NT2/D1 (cell line): ENCODE measurements at regions not wholly inside any gene's neighbourhood (a gene's known extent, or its start where the extent isn't known, plus 50 kb on each side); places are given as distances from the start of the nearest gene placed in this dataset.

ENCODE experiments used
- DNase-seq: peaks from one replicate; pipeline ENCODE4 v3.0.0-alpha.2; 2011; ENCODE audit warnings: low read depth, low spot score
- H3K27me3 ChIP-seq: 2 replicates; pipeline ENCODE4 v1.6.0; 2011; ENCODE audit warnings: mild to moderate bottlenecking; ENCODE audit not compliant: insufficient read length, insufficient read depth
- H3K36me3 ChIP-seq: 2 replicates; pipeline ENCODE4 v1.6.1; 2011; ENCODE audit warnings: mild to moderate bottlenecking, low read length, mixed read lengths; ENCODE audit not compliant: insufficient read depth, insufficient read length
- H3K4me1 ChIP-seq: 2 replicates; pipeline ENCODE4 v1.5.1; 2011; ENCODE audit not compliant: insufficient read depth, insufficient read length
- H3K4me3 ChIP-seq: 2 replicates; pipeline ENCODE4 v1.5.1; 2011; ENCODE audit warnings: low read depth; ENCODE audit not compliant: insufficient read length
- H3K9ac ChIP-seq: 2 replicates; pipeline ENCODE4 v1.6.0; 2011; ENCODE audit warnings: low read depth; ENCODE audit not compliant: insufficient read length
- H3K9me3 ChIP-seq: 2 replicates; pipeline ENCODE4 v1.5.1; 2011; ENCODE audit warnings: mild to moderate bottlenecking, low read length; ENCODE audit not compliant: insufficient read depth
- SUZ12 ChIP-seq: IDR thresholded peaks from 2 replicates; pipeline ENCODE4 v1.6.1; 2011; ENCODE audit not compliant: insufficient read length, insufficient read depth; ENCODE audit errors: extremely low read depth
- YY1 ChIP-seq: IDR thresholded peaks from 2 replicates; pipeline ENCODE4 v1.6.1; 2011; ENCODE audit not compliant: insufficient read length, insufficient read depth
- ZNF274 ChIP-seq: IDR thresholded peaks from 2 replicates; pipeline ENCODE4 v1.6.1; 2011; ENCODE audit warnings: mild to moderate bottlenecking, low read depth, low read length

DNA sequence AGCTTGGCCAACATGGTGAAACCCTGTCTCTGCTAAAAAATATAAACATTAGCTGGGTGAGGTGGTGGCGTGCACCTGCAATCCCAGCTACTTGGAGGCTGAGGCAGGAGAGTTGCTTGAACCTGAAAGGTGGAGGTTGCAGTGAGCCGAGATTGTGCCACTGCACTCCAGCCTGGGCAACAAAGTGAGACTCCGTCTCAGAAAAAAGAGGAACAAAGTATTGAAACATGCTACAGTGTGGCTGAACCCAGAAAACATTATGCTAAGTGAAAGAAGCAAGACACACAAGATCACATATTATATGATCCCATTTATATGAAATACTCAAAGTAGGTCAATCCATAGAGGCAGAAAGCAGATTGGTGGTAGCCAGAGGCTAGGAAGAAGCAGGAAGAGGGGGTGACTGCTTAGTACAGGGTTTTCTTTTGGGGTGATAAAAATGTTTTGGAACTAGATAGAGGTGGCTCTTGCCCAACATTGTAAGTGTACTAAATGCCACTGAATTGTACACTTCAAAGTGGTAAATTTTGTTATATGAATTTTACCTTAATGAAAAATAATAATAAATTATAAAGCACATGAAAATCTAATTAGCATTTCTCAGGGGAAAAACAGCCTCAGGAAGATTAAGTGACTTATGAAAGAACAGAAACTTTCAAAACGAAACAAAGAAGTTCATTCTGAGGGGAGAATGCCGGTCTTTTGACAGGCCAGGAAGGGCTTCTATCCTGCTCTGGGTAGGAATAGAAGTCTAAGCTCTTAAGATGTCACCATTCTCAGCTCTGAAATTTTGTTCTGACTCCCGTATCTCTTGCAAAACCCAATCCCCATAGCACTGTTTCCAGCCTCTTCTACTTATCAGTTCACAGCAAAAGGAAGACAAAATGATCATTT, 161.1 kb upstream of the TBCA start:
- Histone ChIP-seq H3K9me3 (no peaks in the 10 kb centered on the region), H3K36me3 (no peaks in the 10 kb centered on the region), H3K27me3 (no peaks in the 10 kb centered on the region), H3K4me3 (no peak overlapping the region), H3K4me1 (no peaks in the 10 kb centered on the region), H3K9ac (no peak overlapping the region)
- DNase-seq: no peak
- TF ChIP-seq YY1 (no peak), ZNF274 (no peak), SUZ12 (no peak)

DNA sequence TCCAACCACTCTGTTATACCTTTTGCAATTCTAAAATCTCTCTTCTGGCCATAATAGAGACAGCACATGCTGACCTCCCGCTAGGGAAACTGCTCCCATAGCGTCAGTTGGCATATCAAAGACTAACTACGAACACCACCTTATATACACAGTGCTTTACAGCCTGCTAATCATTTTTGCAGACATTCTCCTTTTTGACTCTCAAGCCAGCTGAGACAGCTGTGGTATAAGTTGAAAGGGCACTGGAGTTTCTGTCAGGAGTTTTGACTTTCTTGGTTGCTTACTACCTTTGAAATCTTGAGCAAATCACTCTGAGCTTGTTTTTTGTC, 160.2 kb upstream of the TBCA start:
- Histone ChIP-seq H3K4me1 (no peaks in the 10 kb centered on the region), H3K9me3 (no peaks in the 10 kb centered on the region), H3K27me3 (no peaks in the 10 kb centered on the region), H3K36me3 (no peaks in the 10 kb centered on the region), H3K4me3 (no peak overlapping the region), H3K9ac (no peak overlapping the region)
- DNase-seq: no peak
- TF ChIP-seq ZNF274 (no peak), SUZ12 (no peak), YY1 (no peak)

DNA sequence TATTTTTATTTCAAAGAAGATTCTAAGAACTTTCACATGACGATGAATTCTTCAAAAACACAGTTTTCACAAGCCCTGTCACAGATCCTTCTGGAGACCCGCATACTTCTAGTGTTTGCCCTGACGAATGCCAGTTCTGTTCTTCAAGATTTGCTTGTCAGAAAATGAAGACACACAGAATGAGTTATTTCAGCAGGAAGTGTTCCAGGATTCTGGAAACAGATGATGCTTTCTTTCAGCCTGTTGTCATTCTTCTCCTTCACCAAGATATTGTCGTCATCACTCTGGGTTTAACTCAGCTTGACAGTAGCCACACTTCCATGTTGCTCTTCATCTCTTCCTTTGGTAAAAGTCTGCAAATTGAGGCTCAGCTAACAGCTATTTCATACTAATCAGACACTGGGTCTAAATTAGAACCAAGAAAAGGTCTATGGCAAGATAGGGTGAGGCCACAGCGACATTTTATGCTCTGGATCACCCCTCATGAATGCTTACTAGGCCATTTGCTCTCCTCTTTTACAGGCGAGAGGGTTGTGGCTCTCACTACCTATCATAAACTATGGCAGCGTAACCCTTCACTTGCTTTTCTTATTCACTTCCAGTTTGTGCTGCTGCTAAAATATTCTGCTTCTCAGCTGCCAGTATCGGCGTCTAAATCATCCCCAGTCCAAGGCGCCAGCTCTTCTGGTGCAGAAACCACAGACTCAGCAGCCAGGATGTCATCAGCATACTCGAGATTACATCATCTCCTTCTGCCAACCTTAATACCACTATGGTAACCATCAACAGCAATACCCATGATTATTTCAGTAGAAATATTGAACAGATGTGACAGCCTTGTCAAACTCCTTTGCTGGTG, 159.6 kb upstream of the TBCA start:
- Histone ChIP-seq H3K9ac (no peak overlapping the region), H3K4me3 (no peak overlapping the region), H3K27me3 (no peaks in the 10 kb centered on the region), H3K36me3 (no peaks in the 10 kb centered on the region), H3K4me1 (no peaks in the 10 kb centered on the region), H3K9me3 (no peaks in the 10 kb centered on the region)
- TF ChIP-seq YY1: no peak
- no peak for TF ChIP-seq SUZ12
- no peak for TF ChIP-seq ZNF274
- DNase-seq: no peak

DNA sequence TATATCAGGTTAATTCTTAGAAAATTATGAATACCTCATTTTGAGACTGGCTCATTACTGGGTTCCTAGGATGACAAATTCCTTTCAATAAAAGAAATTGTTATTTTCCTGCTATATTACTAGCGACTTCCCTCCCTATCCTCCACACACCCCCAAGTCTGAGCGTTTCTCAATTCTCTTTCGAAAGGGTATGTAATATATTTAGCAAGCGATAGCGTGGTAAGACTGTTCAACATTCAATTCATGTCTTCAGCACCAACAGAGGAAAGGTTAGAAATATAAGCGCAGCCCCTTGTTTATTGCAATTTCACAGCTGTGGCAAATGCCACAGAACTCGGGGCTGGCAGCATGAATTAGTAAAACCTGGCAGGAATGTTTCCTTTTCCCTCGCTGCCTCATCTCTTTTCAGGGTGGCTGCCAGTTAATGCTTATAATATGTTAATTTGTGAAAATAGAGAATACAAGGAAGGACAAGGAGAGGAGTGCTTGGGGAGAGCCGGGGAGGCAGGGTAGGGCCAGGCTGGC, 152.7 kb upstream of the TBCA start:
- Histone ChIP-seq H3K4me3 (no peak overlapping the region), H3K36me3 (no peaks in the 10 kb centered on the region), H3K4me1 (no peaks in the 10 kb centered on the region), H3K27me3 (no peaks in the 10 kb centered on the region), H3K9ac (no peak overlapping the region), H3K9me3 (no peaks in the 10 kb centered on the region)
- TF ChIP-seq YY1: no peak
- no peak for TF ChIP-seq SUZ12
- TF ChIP-seq ZNF274: no peak
- DNase-seq: no peak

DNA sequence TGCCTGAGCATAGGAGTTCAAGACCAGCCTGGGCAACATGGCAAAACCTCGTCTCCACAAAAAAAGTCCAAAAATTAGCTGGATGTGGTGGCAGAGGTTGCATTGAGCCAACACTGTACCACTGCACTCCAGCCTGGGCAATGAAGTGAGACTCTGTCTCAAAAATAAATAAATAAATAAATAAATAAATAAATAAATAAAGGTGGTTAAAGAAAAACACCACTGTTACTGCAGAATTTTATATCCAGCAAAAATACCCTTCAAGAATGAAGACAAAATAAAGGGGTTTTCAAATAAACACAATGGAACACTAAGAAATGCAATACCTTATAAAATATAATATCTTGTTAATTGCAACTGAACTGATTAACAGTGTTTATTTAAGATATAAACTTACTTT, 150.2 kb upstream of the TBCA start:
- Histone ChIP-seq H3K36me3 (no peaks in the 10 kb centered on the region), H3K9me3 (no peaks in the 10 kb centered on the region), H3K4me1 (no peaks in the 10 kb centered on the region), H3K9ac (no peak overlapping the region), H3K4me3 (no peak overlapping the region), H3K27me3 (no peaks in the 10 kb centered on the region)
- TF ChIP-seq SUZ12 (no peak), YY1 (no peak), ZNF274 (no peak)
- DNase-seq: no peak

DNA sequence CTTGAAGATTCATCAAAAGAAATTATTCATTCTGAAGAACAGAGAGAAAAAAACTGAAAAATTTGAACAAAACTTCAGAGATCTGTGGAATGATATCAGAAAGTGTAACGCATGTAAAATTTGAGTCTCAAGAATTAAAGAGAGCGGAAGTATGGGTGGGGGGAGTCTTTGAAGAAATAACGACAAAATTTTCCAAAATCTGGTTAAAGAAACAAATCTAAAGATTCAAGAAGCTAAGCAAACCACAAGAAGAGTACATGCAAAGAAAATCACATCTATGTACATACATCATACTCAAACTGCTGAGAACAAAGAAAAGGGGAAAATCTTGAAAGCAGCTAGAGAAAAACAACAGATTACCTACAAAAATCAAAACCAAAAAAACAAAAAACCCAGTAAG, 149.4 kb upstream of the TBCA start:
- Histone ChIP-seq H3K9me3 (no peaks in the 10 kb centered on the region), H3K4me1 (no peaks in the 10 kb centered on the region), H3K27me3 (no peaks in the 10 kb centered on the region), H3K4me3 (no peak overlapping the region), H3K9ac (no peak overlapping the region), H3K36me3 (no peaks in the 10 kb centered on the region)
- no peak for TF ChIP-seq YY1
- no peak for TF ChIP-seq SUZ12
- no peak for TF ChIP-seq ZNF274
- DNase-seq: no peak

DNA sequence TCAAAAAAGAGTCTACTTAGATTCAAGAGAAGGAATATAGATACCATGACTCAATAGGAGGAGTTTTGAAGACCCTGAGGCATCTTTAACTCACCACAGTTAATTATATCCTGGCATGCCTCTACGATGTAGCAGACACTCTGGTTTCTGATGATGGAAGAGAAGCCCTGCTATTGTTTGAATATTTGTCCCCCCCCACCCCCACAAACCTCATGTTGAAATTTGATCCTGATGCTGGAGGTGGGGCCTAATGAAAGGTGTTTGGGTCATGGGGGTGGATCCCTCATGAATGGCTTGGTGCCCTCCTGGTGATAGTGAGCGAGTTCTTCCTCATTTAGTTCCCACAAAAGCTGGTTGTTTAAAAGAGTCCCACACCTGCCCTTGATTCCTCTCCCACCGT, 147.9 kb upstream of the TBCA start:
- H3K9me3 ChIP-seq: no peaks in the 10 kb centered on the region
- no peak overlapping the region for H3K9ac ChIP-seq
- no peak for TF ChIP-seq YY1
- no peak for TF ChIP-seq SUZ12
- TF ChIP-seq ZNF274: no peak
- H3K27me3 ChIP-seq: no peaks in the 10 kb centered on the region
- H3K4me1 ChIP-seq: no peaks in the 10 kb centered on the region
- H3K4me3 ChIP-seq: no peak overlapping the region
- DNase-seq: no peak
- H3K36me3 ChIP-seq: no peaks in the 10 kb centered on the region
